Coronary artery (tissue), 2 donors: ENCODE measurements at regions not wholly inside any gene's neighbourhood (a gene's known extent, or its start where the extent isn't known, plus 50 kb on each side); places are given as distances from the start of the nearest gene placed in this dataset.

Experiments used
- DNase-seq: peaks from one replicate; pipeline ENCODE4 v3.0.0-alpha.2; 2017; ENCODE audit warnings: low spot score
- H3K27ac ChIP-seq, 2 donors: fragments of 200-600 bp; sonication (generic); one replicate each; pipeline ENCODE4 v1.5.1; 2016 to 2019
- H3K4me3 ChIP-seq: fragments of 200-600 bp; sonication (generic); 2 replicates; pipeline ENCODE4 v1.5.1; 2016; ENCODE audit warnings: mild to moderate bottlenecking, moderate library complexity
- TF ChIP-seq, protein P1 (sequence below): fragments of 200-600 bp; sonication (generic); IDR thresholded peaks from one replicate; pipeline ENCODE4 v1.5.1; 2019; ENCODE audit warnings: antibody characterized with exemption

DNA sequence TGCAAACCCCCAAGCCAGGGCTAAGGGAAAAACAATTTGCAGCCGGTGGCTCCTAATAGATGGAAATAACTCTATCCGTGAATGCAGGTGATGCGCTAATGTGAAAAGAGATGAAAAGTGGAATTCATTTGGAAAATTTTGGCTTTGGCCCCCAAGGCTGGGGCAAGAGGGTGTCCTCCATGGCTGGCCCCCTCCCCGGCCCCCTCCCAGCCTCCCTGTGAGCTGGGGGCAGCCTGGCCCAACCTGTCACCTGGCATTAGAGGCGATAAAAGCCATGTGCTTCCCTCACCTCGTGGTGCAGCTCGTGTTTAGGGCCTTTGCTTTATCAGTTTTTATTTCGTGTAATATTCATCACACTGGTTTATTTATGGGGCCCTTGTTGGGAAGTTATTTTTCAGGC lies 267.2 kb downstream of the ENGASE start:
- H3K4me3 ChIP-seq = no peak overlapping the region
- no peak overlapping the region for H3K27ac ChIP-seq
- TF ChIP-seq, protein P1, sequence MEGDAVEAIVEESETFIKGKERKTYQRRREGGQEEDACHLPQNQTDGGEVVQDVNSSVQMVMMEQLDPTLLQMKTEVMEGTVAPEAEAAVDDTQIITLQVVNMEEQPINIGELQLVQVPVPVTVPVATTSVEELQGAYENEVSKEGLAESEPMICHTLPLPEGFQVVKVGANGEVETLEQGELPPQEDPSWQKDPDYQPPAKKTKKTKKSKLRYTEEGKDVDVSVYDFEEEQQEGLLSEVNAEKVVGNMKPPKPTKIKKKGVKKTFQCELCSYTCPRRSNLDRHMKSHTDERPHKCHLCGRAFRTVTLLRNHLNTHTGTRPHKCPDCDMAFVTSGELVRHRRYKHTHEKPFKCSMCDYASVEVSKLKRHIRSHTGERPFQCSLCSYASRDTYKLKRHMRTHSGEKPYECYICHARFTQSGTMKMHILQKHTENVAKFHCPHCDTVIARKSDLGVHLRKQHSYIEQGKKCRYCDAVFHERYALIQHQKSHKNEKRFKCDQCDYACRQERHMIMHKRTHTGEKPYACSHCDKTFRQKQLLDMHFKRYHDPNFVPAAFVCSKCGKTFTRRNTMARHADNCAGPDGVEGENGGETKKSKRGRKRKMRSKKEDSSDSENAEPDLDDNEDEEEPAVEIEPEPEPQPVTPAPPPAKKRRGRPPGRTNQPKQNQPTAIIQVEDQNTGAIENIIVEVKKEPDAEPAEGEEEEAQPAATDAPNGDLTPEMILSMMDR = no peak
- DNase-seq = no peak

GRCh38 chr17:79341222-79341780 lies 266.7 kb downstream of the ENGASE start:
- no peak overlapping the region for H3K4me3 ChIP-seq
- H3K27ac ChIP-seq = no peak overlapping the region
- DNase-seq = no peak
- TF ChIP-seq, protein P1 = no peak

GRCh38 chr17:79340333-79341221 lies 266.0 kb downstream of the ENGASE start:
- DNase-seq = no peak
- TF ChIP-seq, protein P1 = no peak
- H3K4me3 ChIP-seq = no peak overlapping the region
- no peak overlapping the region for H3K27ac ChIP-seq

GRCh38 chr17:79339321-79339720 lies 264.7 kb downstream of the ENGASE start:
- Histone ChIP-seq H3K4me3 (no peak overlapping the region), H3K27ac (no peak overlapping the region)
- no peak for DNase-seq
- TF ChIP-seq, protein P1 = no peak

DNA sequence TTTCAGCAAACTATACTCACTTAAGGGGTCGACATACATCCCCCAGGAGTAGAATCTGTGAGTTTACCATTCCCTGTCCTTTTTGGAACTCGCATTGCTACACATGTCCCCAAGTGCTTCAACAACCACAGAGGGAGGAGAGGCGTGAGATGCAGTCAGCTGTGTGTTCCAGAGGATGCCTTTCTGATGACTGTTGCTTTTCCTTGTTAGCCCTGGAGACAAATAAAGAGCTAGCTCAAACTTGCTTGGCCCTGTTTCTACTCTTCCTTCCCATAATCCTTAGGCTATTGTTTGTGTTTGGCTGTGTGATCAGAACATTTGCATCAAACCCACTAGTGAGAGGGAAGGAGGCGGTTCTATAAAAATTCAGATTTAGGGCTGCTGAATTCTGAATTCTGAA lies 264.0 kb downstream of the ENGASE start:
- TF ChIP-seq, protein P1 = no peak
- DNase-seq = no peak
- no peak overlapping the region for H3K4me3 ChIP-seq
- H3K27ac ChIP-seq = no peak overlapping the region

DNA sequence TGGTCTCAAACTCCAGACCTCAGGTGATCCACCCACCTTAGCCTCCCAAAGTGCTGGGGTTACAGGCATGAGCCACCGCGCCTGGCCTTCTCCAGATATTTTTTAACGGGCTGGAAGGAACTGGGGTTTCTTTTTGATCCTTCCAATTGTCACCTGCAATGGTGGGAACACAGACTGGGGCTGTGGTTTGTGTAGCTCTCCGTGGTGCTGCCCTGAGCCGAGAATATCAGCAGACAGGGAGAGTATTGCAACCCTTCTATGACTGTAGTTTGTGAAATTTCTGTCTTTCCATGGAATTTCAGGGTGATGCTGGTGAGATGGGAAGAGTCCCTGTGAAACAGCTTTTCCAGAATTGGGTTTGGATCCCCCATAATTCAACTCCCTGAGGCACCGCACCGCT lies 263.5 kb downstream of the ENGASE start:
- TF ChIP-seq, protein P1 = no peak
- Histone ChIP-seq H3K27ac (no peak overlapping the region), H3K4me3 (no peak overlapping the region)
- no peak for DNase-seq

DNA sequence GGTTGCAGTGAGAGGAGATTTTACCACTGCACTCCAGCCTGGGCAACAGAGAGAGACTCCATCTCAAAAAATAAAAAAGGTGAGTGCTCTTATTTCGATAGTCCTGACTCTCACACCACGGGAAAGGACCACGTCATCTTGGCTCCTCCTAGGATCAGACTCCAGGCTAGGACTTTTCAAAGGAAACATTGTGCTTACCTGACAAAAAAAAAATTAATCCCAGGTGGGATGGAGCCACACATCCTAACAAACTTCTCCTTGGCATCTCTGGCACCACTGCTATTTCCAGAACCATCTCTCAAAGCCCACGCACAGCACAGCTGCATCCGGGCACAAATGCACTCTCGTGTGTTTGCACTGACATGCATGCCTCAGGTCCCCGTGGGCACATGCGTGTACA lies 262.4 kb downstream of the ENGASE start:
- DNase-seq = no peak
- Histone ChIP-seq H3K4me3 (no peak overlapping the region), H3K27ac (no peak overlapping the region)
- TF ChIP-seq, protein P1 = no peak
